ENCODE measurements at regions not wholly inside any gene's neighbourhood (a gene's known extent, or its start where the extent isn't known, plus 50 kb on each side); places are given as distances from the start of the nearest gene placed in this dataset.

GRCh38 chr2:19580264-19580663 is 221.8 kb upstream of the OSR1 start:
- POLR2A ChIA-PET, result interaction anchor here (0.7 kb wide), 1 partner anchor 283 kb away, joined by 3 read pairs; no protein-coding TSS in a partner anchor
- CTCF ChIA-PET, result interaction anchor here (0.6 kb wide), 1 partner anchor 64 kb away, joined by 3 read pairs; no protein-coding TSS in a partner anchor
- TF ChIP-seq ZNF776 (tag by site-specific recombination; IDR thresholded peaks at IDR 0.05; ENCODE audit: borderline replicate concordance) (no peak), ZBTB8A (tag by site-specific recombination; IDR thresholded peaks at IDR 0.05) (no peak), ZIC2 (tag by site-specific recombination; IDR thresholded peaks at IDR 0.05) (no peak), ZBTB48 (tag by site-specific recombination; IDR thresholded peaks at IDR 0.05) (no peak), ZNF843 (tag by site-specific recombination; IDR thresholded peaks at IDR 0.05) (no peak), ZFHX2 (tag by site-specific recombination; conservative IDR thresholded peaks at IDR 0.05) (no peak), ZNF660 (tag by site-specific recombination; IDR thresholded peaks at IDR 0.05) (no peak), SP3 (tag by site-specific recombination; IDR thresholded peaks at IDR 0.05) (no peak), GLI4 (tag by site-specific recombination; IDR thresholded peaks at IDR 0.05) (no peak), ZNF488 (tag by site-specific recombination; IDR thresholded peaks at IDR 0.05) (no peak), ZNF433 (tag by site-specific recombination; IDR thresholded peaks at IDR 0.05; ENCODE audit: low read depth) (no peak), ZNF777 (tag by site-specific recombination; IDR thresholded peaks at IDR 0.05; ENCODE audit: borderline replicate concordance) (no peak), KLF8 (tag by site-specific recombination; IDR thresholded peaks at IDR 0.05) (no peak), ZNF223 (tag by site-specific recombination; IDR thresholded peaks at IDR 0.05) (no peak), KLF7 (tag by site-specific recombination; IDR thresholded peaks at IDR 0.05; ENCODE audit: borderline replicate concordance) (no peak), ZNF76 (tag by site-specific recombination; IDR thresholded peaks at IDR 0.05; ENCODE audit: borderline replicate concordance, low read depth) (no peak), SP2 (tag by site-specific recombination; IDR thresholded peaks at IDR 0.05) (no peak), ZNF23 (tag by site-specific recombination; IDR thresholded peaks at IDR 0.05; ENCODE audit: borderline replicate concordance) (no peak), ZBTB11 (tag by site-specific recombination; conservative IDR thresholded peaks at IDR 0.05; ENCODE audit: low read depth) (no peak), ZNF18 (tag by site-specific recombination; IDR thresholded peaks at IDR 0.05) (no peak)

GRCh38 chr2:19579461-19579860 is 221.0 kb upstream of the OSR1 start:
- Histone ChIP-seq H3K27ac (ENCODE audit: extremely low read depth, low read depth, low read length) (no peak overlapping the region), H3K9me3 (ENCODE audit: control insufficient read depth, insufficient read depth, low read depth, low read length) (no peaks in the 10 kb centered on the region), H3K4me3 (ENCODE audit: low read depth, low read length) (no peak overlapping the region), H3K4me1 (ENCODE audit: control insufficient read depth, insufficient read depth, low read length) (no peaks in the 10 kb centered on the region), H3K36me3 (ENCODE audit: control insufficient read depth in 2 of 2, insufficient read depth in 1 of 2, low read length in 2 of 2) (no peaks in the 10 kb centered on the region)
- ChIA-PET POLR2A (interaction anchor here (0.7 kb wide), 1 partner anchor 284 kb away, joined by 3 read pairs; no protein-coding TSS in a partner anchor), CTCF (no interaction called here)
- TF ChIP-seq ZNF221 (tag by site-specific recombination; IDR thresholded peaks at IDR 0.05; ENCODE audit: borderline replicate concordance), result no peak
- TF ChIP-seq ZSCAN23 (tag by site-specific recombination; IDR thresholded peaks at IDR 0.05), result no peak
- TF ChIP-seq ZNF510 (tag by site-specific recombination; IDR thresholded peaks at IDR 0.05; ENCODE audit: insufficient replicate concordance), result no peak
- no peak for TF ChIP-seq ZSCAN4 (tag by site-specific recombination; IDR thresholded peaks at IDR 0.05)
- TF ChIP-seq SETDB1 (IDR thresholded peaks at IDR 0.05; ENCODE audit: insufficient read length, low read length), result no peak
- TF ChIP-seq KLF8 (tag by site-specific recombination; IDR thresholded peaks at IDR 0.05), result no peak
- TF ChIP-seq ZNF155 (tag by site-specific recombination; IDR thresholded peaks at IDR 0.05), result no peak
- no peak for TF ChIP-seq ZNF174 (tag by site-specific recombination; IDR thresholded peaks at IDR 0.05)
- no peak for TF ChIP-seq ZNF792 (tag by site-specific recombination; IDR thresholded peaks at IDR 0.05)
- no peak for TF ChIP-seq ZNF580 (tag by site-specific recombination; IDR thresholded peaks at IDR 0.05)
- TF ChIP-seq ZBTB8A (tag by site-specific recombination; IDR thresholded peaks at IDR 0.05), result no peak
- no peak for TF ChIP-seq ZNF548 (tag by site-specific recombination; IDR thresholded peaks at IDR 0.05)

More at GRCh38 chr2:19580264-19580663, 221.8 kb upstream of the OSR1 start:
- H3K4me1 ChIP-seq (ENCODE audit: control insufficient read depth, insufficient read depth, low read length), result no peaks in the 10 kb centered on the region
- H3K4me3 ChIP-seq (ENCODE audit: low read depth, low read length), result no peak overlapping the region
- H3K9me3 ChIP-seq (ENCODE audit: control insufficient read depth, insufficient read depth, low read depth, low read length), result no peaks in the 10 kb centered on the region
- no peak overlapping the region for H3K27ac ChIP-seq (ENCODE audit: extremely low read depth, low read depth, low read length)
- H3K36me3 ChIP-seq (ENCODE audit: control insufficient read depth in 2 of 2, insufficient read depth in 1 of 2, low read length in 2 of 2), result no peaks in the 10 kb centered on the region
